SK-N-SH (cell line): ENCODE measurements at regions not wholly inside any gene's neighbourhood (a gene's known extent, or its start where the extent isn't known, plus 50 kb on each side); places are given as distances from the start of the nearest gene placed in this dataset.

Experiments used
- CTCF ChIA-PET: fragments of 300-600, 350-600 bp; formaldehyde crosslinking; extraction: SDS; loops from one replicate; lab custom pipeline; 2021; lab: Yijun Ruan, JAX
- POLR2A ChIA-PET: fragments of 350-600 bp; sonication (Branson Sonifier 250); formaldehyde crosslinking; extraction: SDS; loops from one replicate; lab custom pipeline; 2020; ENCODE audit warnings: antibody characterized with exemption, inconsistent platforms; lab: Yijun Ruan, JAX
- DNase-seq: peaks from one replicate; pipeline ENCODE4 v3.0.0; 2012
- H2AFZ ChIP-seq: fragments of 200-600 bp; sonication (generic); 2 replicates; pipeline ENCODE4 v1.8.1; 2016; ENCODE audit warnings: antibody characterized with exemption, mild to moderate bottlenecking, low read depth
- H3F3A ChIP-seq: fragments of 200-600 bp; sonication (generic); replicated peaks from 2 replicates; pipeline ENCODE3; 2016; ENCODE audit warnings: antibody characterized with exemption, mild to moderate bottlenecking; ENCODE audit not compliant: insufficient read depth
- H3K27ac ChIP-seq, 2 experiments: fragments of 200-500 bp in 1 of 2; fragments of 200-600 bp in 1 of 2; sonication (Bioruptor generic) in 1 of 2; sonication (generic), shearing (Covaris generic) in 1 of 2; 2 replicates each; pipeline versions ENCODE4 v1.5.1 to v1.6.1; 2014 to 2016; ENCODE audit warnings: low read depth in 2 of 2, inconsistent platforms in 1 of 2, low read length in 1 of 2, mild to moderate bottlenecking in 1 of 2, mixed read lengths in 1 of 2
- H3K27me3 ChIP-seq: fragments of 200-600 bp; sonication (generic), shearing (Covaris generic); 2 replicates; pipeline ENCODE4 v1.6.1; 2016; ENCODE audit warnings: mixed run types; ENCODE audit not compliant: insufficient read depth
- H3K36me3 ChIP-seq, 2 experiments: fragments of 200-500 bp in 1 of 2; fragments of 200-600 bp in 1 of 2; sonication (Bioruptor generic) in 1 of 2; sonication (generic) in 1 of 2; replicated peaks in 1 of 2; 2 replicates each; pipeline versions ENCODE3 to v1.5.1; 2014 to 2016; ENCODE audit warnings: low read length in 1 of 2, mild to moderate bottlenecking in 1 of 2; ENCODE audit not compliant: insufficient read depth in 2 of 2, control insufficient read depth in 1 of 2
- H3K4me1 ChIP-seq, 2 experiments: fragments of 200-500 bp in 1 of 2; fragments of 200-600 bp in 1 of 2; sonication (Bioruptor generic) in 1 of 2; sonication (generic), shearing (Covaris generic) in 1 of 2; 2 replicates each; pipeline versions ENCODE4 v1.5.1 to v1.6.1; 2014 to 2016; ENCODE audit warnings: low read depth in 1 of 2, low read length in 1 of 2, mixed run types in 1 of 2; ENCODE audit not compliant: insufficient read depth in 2 of 2, control insufficient read depth in 1 of 2
- H3K4me2 ChIP-seq: fragments of 200-600 bp; sonication (generic), shearing (Covaris generic); 2 replicates; pipeline ENCODE4 v1.6.1; 2017; ENCODE audit warnings: mixed run types
- H3K4me3 ChIP-seq, 2 experiments: fragments of 200-500 bp in 1 of 2; fragments of 200-600 bp in 1 of 2; sonication (Bioruptor generic) in 1 of 2; sonication (generic), shearing (Covaris generic) in 1 of 2; 2 replicates each; pipeline versions ENCODE4 v1.5.1 to v1.8.1; 2014 to 2016; ENCODE audit warnings: low read depth in 2 of 2, inconsistent platforms in 1 of 2, low read length in 1 of 2, mild to moderate bottlenecking in 1 of 2, mixed read lengths in 1 of 2, moderate library complexity in 1 of 2
- H3K79me2 ChIP-seq: fragments of 200-600 bp; sonication (generic); 2 replicates; pipeline ENCODE4 v1.8.1; 2017; ENCODE audit warnings: mild to moderate bottlenecking; ENCODE audit not compliant: insufficient read depth
- H3K9ac ChIP-seq: fragments of 200-600 bp; sonication (generic); 2 replicates; pipeline ENCODE4 v1.6.1; 2017; ENCODE audit warnings: mixed run types
- H3K9me2 ChIP-seq: fragments of 200-600 bp; sonication (generic); 2 replicates; pipeline ENCODE4 v1.6.1; 2017; ENCODE audit warnings: mixed run types
- H3K9me3 ChIP-seq: fragments of 200-600 bp; sonication (generic); 2 replicates; pipeline ENCODE4 v1.6.1; 2017; ENCODE audit warnings: mixed run types, mild to moderate bottlenecking, moderate library complexity
- H4K20me1 ChIP-seq: fragments of 200-600 bp; sonication (generic); 2 replicates; pipeline ENCODE4 v1.6.1; 2017; ENCODE audit warnings: mild to moderate bottlenecking, mixed run types; ENCODE audit not compliant: insufficient read depth
- ELF1 ChIP-seq: IDR thresholded peaks from 2 replicates; pipeline ENCODE4 v1.4.0; 2012
- EP300 ChIP-seq, 2 experiments: IDR thresholded peaks; 2 replicates each; pipeline versions ENCODE4 v1.4.0 to v1.6.1; 2012; ENCODE audit warnings: borderline replicate concordance in 1 of 2, low read depth in 1 of 2, low read length in 1 of 2
- EZH2phosphoT487 ChIP-seq: fragments of 200-600 bp; sonication (generic); IDR thresholded peaks from 2 replicates; pipeline ENCODE4 v1.6.1; 2017; ENCODE audit warnings: low read depth, mixed run types, mild to moderate bottlenecking, antibody characterized with exemption, moderate library complexity, borderline replicate concordance
- FOSL2 ChIP-seq: IDR thresholded peaks from 2 replicates; pipeline ENCODE4 v1.4.0; 2012; ENCODE audit warnings: low read depth, mild to moderate bottlenecking, moderate library complexity, borderline replicate concordance
- FOXJ3 ChIP-seq: sonication (generic); formaldehyde crosslinking; IDR thresholded peaks from 2 replicates; pipeline ENCODE4 v1.5.1; 2020; ENCODE audit warnings: mild to moderate bottlenecking, missing genetic modification reagents
- FOXM1 ChIP-seq: IDR thresholded peaks from 2 replicates; pipeline ENCODE4 v1.4.0; 2012; ENCODE audit warnings: low read depth, mild to moderate bottlenecking
- GABPA ChIP-seq: IDR thresholded peaks from 2 replicates; pipeline ENCODE4 v1.4.0; 2012; ENCODE audit warnings: low read depth, mild to moderate bottlenecking
- GATA2 ChIP-seq: sonication (generic); formaldehyde crosslinking; IDR thresholded peaks from 2 replicates; pipeline ENCODE4 v1.5.0; 2020; ENCODE audit warnings: mild to moderate bottlenecking, missing genetic modification reagents
- JUND ChIP-seq: IDR thresholded peaks from 2 replicates; pipeline ENCODE4 v1.4.0; 2012
- MEF2A ChIP-seq: IDR thresholded peaks from 2 replicates; pipeline ENCODE4 v1.4.0; 2012; ENCODE audit warnings: low read depth, borderline replicate concordance
- NRF1 ChIP-seq: IDR thresholded peaks from 2 replicates; pipeline ENCODE4 v1.6.1; 2012; ENCODE audit warnings: low read depth, mild to moderate bottlenecking, low read length
- POLR2AphosphoS5 ChIP-seq: IDR thresholded peaks from 2 replicates; pipeline ENCODE4 v1.6.1; 2012; ENCODE audit warnings: low read depth, low read length
- RFX5 ChIP-seq: IDR thresholded peaks from 2 replicates; pipeline ENCODE4 v1.6.1; 2012; ENCODE audit warnings: mild to moderate bottlenecking, improper control_type of control experiment, low read length
- RXRA ChIP-seq: IDR thresholded peaks from 2 replicates; pipeline ENCODE4 v1.4.0; 2012; ENCODE audit warnings: low read depth, mild to moderate bottlenecking, borderline replicate concordance
- SIN3A ChIP-seq: IDR thresholded peaks from 2 replicates; pipeline ENCODE4 v1.6.1; 2012; ENCODE audit warnings: low read depth, mild to moderate bottlenecking, low read length, moderate library complexity, borderline replicate concordance
- TAF1 ChIP-seq: IDR thresholded peaks from 2 replicates; pipeline ENCODE4 v1.6.1; 2012; ENCODE audit warnings: low read depth, mild to moderate bottlenecking, low read length, moderate library complexity, borderline replicate concordance
- TCF12 ChIP-seq: IDR thresholded peaks from 2 replicates; pipeline ENCODE4 v1.4.0; 2012
- YY1 ChIP-seq: IDR thresholded peaks from 2 replicates; pipeline ENCODE4 v1.4.0; 2012; ENCODE audit warnings: low read depth, mild to moderate bottlenecking
- WGBS: methylation state at CpG from one replicate; pipeline ENCODE4 v1.1.6; 2017; ENCODE audit warnings: low lambda C conversion rate; 5-methylcytosine and 5-hydroxymethylcytosine counted together
- TF ChIP-seq, protein P1 (sequence below): fragments of 200-600 bp; sonication (generic); IDR thresholded peaks from 2 replicates; pipeline ENCODE4 v1.6.1; 2017; ENCODE audit warnings: antibody characterized with exemption, mild to moderate bottlenecking, moderate library complexity
- TF ChIP-seq, protein P2 (sequence below): fragments of 150-350 bp; IDR thresholded peaks from 2 replicates; pipeline ENCODE4 v1.6.1; 2016; ENCODE audit warnings: mild to moderate bottlenecking, low read depth, low read length
- TF ChIP-seq, protein P3 (sequence below): IDR thresholded peaks from 2 replicates; pipeline ENCODE4 v1.4.0; 2012; ENCODE audit warnings: low read depth, borderline replicate concordance
- TF ChIP-seq, protein P4 (sequence below): IDR thresholded peaks from 2 replicates; pipeline ENCODE4 v1.4.0; 2012; ENCODE audit warnings: low read depth

DNA sequence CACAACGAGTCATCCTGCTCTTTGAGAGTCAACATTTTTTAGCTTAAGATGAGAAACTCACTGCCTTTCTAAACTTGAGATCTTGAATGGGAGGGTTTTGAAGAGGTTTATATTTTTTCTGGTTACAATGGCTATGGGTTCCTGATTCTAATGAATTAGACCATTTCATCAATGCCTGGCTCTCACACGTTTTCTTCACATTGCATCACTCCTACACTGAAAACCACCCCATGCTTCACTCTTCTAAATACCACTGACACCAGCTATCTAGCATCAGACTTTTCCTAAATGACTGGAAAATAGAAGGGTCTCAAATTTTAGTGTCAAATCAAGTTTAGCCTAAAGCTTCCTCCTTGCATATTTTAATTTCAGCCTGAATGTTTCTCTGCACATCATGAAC is 606.1 kb upstream of the USP24 start:
- Histone ChIP-seq H3K9me3 (no peaks in the 10 kb centered on the region), H3K79me2 (no peaks in the 10 kb centered on the region), H3K27me3 (no peaks in the 10 kb centered on the region)
- no peak for TF ChIP-seq RXRA
- TF ChIP-seq EP300 (IDR thresholded peaks at IDR 0.05; ENCODE audit: borderline replicate concordance in 1 of 2, low read depth in 1 of 2, low read length in 1 of 2), result no peak
- no peak for TF ChIP-seq MEF2A
- TF ChIP-seq, protein P1, sequence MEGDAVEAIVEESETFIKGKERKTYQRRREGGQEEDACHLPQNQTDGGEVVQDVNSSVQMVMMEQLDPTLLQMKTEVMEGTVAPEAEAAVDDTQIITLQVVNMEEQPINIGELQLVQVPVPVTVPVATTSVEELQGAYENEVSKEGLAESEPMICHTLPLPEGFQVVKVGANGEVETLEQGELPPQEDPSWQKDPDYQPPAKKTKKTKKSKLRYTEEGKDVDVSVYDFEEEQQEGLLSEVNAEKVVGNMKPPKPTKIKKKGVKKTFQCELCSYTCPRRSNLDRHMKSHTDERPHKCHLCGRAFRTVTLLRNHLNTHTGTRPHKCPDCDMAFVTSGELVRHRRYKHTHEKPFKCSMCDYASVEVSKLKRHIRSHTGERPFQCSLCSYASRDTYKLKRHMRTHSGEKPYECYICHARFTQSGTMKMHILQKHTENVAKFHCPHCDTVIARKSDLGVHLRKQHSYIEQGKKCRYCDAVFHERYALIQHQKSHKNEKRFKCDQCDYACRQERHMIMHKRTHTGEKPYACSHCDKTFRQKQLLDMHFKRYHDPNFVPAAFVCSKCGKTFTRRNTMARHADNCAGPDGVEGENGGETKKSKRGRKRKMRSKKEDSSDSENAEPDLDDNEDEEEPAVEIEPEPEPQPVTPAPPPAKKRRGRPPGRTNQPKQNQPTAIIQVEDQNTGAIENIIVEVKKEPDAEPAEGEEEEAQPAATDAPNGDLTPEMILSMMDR, result no peak
- TF ChIP-seq POLR2AphosphoS5, result no peak
- no peak for TF ChIP-seq RFX5
- no peak for TF ChIP-seq JUND
- no peak for TF ChIP-seq GABPA
- TF ChIP-seq SIN3A, result no peak
- TF ChIP-seq, protein P2, sequence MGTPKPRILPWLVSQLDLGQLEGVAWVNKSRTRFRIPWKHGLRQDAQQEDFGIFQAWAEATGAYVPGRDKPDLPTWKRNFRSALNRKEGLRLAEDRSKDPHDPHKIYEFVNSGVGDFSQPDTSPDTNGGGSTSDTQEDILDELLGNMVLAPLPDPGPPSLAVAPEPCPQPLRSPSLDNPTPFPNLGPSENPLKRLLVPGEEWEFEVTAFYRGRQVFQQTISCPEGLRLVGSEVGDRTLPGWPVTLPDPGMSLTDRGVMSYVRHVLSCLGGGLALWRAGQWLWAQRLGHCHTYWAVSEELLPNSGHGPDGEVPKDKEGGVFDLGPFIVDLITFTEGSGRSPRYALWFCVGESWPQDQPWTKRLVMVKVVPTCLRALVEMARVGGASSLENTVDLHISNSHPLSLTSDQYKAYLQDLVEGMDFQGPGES, result no peak
- TF ChIP-seq, protein P3, sequence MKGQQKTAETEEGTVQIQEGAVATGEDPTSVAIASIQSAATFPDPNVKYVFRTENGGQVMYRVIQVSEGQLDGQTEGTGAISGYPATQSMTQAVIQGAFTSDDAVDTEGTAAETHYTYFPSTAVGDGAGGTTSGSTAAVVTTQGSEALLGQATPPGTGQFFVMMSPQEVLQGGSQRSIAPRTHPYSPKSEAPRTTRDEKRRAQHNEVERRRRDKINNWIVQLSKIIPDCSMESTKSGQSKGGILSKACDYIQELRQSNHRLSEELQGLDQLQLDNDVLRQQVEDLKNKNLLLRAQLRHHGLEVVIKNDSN, result no peak
- TF ChIP-seq, protein P4, sequence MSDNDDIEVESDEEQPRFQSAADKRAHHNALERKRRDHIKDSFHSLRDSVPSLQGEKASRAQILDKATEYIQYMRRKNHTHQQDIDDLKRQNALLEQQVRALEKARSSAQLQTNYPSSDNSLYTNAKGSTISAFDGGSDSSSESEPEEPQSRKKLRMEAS, result no peak
- TF ChIP-seq TAF1, result no peak
- TF ChIP-seq, all 33 proteins: peak for 0
- Histone ChIP-seq H3K4me3 (no peak overlapping the region), H3K36me3 (no peaks in the 10 kb centered on the region), H3F3A (no peaks in the 10 kb centered on the region), H3K9me2 (no peaks in the 10 kb centered on the region), H4K20me1 (no peaks in the 10 kb centered on the region), H2AFZ (no peak overlapping the region), H3K27ac (no peak overlapping the region), H3K9ac (no peak overlapping the region), H3K4me2 (no peak overlapping the region), H3K4me1 (peaks cover 2 to 12% of the 10 kb centered on the region in 2 experiments; a peak in 3 of 4 replicates)
- ChIA-PET POLR2A (no interaction called here), CTCF (interaction anchor here (2.1 kb wide), 1 partner anchor 14 kb away, joined by 6 read pairs; no protein-coding TSS in a partner anchor)
- no peak for DNase-seq
- WGBS, result 60% methylated on average over 2 of the region's 2 CpGs

DNA sequence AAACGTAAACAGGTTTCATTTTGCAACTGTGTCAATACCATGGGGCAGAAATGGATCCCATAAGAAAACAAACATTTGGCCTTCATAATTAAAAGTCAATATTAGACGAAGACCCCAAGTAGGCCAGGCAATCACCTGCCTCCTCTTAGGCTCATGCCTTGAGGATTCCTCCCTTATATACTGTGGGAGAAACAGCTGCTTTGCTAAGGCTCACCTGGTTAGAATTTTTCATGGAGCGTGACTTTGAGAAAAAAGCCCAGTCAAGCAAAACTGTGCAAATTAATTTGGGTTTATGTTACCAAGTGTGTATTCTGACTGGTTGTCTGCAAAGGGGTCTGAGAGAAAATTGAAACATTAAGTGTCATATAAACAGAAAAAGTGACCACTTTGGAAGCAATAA is 605.3 kb upstream of the USP24 start:
- no peaks in the 10 kb centered on the region for H3K79me2 ChIP-seq
- H3K9me3 ChIP-seq, result no peaks in the 10 kb centered on the region
- H3K9ac ChIP-seq, result no peak overlapping the region
- H3F3A ChIP-seq, result no peaks in the 10 kb centered on the region
- peaks cover 0 to 12% of the 10 kb centered on the region in 2 experiments; a peak in 2 of 4 replicates for H3K4me1 ChIP-seq
- no peak overlapping the region for H2AFZ ChIP-seq
- no peaks in the 10 kb centered on the region for H3K9me2 ChIP-seq
- no peak for DNase-seq
- no peak overlapping the region for H3K4me2 ChIP-seq
- 68% methylated on average over 3 of the region's 3 CpGs for WGBS
- CTCF ChIA-PET, result no interaction called here
- POLR2A ChIA-PET, result no interaction called here
- H3K4me3 ChIP-seq, result no peak overlapping the region
- no peaks in the 10 kb centered on the region for H3K27me3 ChIP-seq
- no peaks in the 10 kb centered on the region for H4K20me1 ChIP-seq
- H3K36me3 ChIP-seq, result no peaks in the 10 kb centered on the region
- H3K27ac ChIP-seq, result no peak overlapping the region
- no peak for TF ChIP-seq NRF1
- no peak for TF ChIP-seq FOXM1
- TF ChIP-seq, protein P1, result no peak
- no peak for TF ChIP-seq EZH2phosphoT487
- TF ChIP-seq GABPA, result no peak
- no peak for TF ChIP-seq ELF1
- no peak for TF ChIP-seq FOXJ3
- TF ChIP-seq, protein P2, result no peak
- TF ChIP-seq FOSL2, result no peak
- no peak for TF ChIP-seq SIN3A
- TF ChIP-seq MEF2A, result no peak
- no peak for TF ChIP-seq YY1
- no peak for TF ChIP-seq GATA2
- no peak for TF ChIP-seq TCF12
